ENCODE measurements at regions not wholly inside any gene's neighbourhood (a gene's known extent, or its start where the extent isn't known, plus 50 kb on each side); places are given as distances from the start of the nearest gene placed in this dataset.
A peak's percentile ranks its signal among the peaks of the same experiment; 100 is the strongest.

GRCh38 chr19:30630289-30631032 is 258.3 kb downstream of the ZNF536 start:
- H3K4me3 ChIP-seq (ENCODE audit: low read length) = no peak overlapping the region
- CTCF ChIA-PET = no interaction called here
- H3K36me3 Mint-ChIP-seq = no peaks in the 10 kb centered on the region

GRCh38 chr19:30629086-30629485 is 256.9 kb downstream of the ZNF536 start:
- DNase-seq = no peak
- Mint-ChIP-seq H3K27ac (no peak overlapping the region), H3K36me3 (no peaks in the 10 kb centered on the region), H3K4me3 (no peak overlapping the region), H3K9me3 (peaks cover 0 to 10% (median 5%) of the 10 kb centered on the region in 5 donors), H3K4me1 (no peaks in the 10 kb centered on the region), H3K27me3 (peaks cover 3% of the 10 kb centered on the region in 2 donors)
- Histone ChIP-seq H3K4me3 (ENCODE audit: low read length) (no peak overlapping the region), H3K27ac (ENCODE audit: low read depth, low read length) (no peak overlapping the region), H3K4me1 (ENCODE audit: insufficient read depth, low read length) (no peaks in the 10 kb centered on the region), H3K27me3 (ENCODE audit: insufficient read depth, low read length, poor library complexity, severe bottlenecking) (no peaks in the 10 kb centered on the region), H3K36me3 (ENCODE audit: insufficient read depth, low read length) (no peaks in the 10 kb centered on the region), H3K9me3 (ENCODE audit: low read length) (no peaks in the 10 kb centered on the region)
- ChIA-PET POLR2A (no interaction called here), CTCF (no interaction called here)

More at GRCh38 chr19:30630289-30631032, 258.3 kb downstream of the ZNF536 start:
- H3K27ac ChIP-seq (ENCODE audit: low read depth, low read length) = no peak overlapping the region
- DNase-seq = no peak
- no peaks in the 10 kb centered on the region for H3K4me1 Mint-ChIP-seq
- H3K4me3 Mint-ChIP-seq = no peak overlapping the region
- no peaks in the 10 kb centered on the region for H3K27me3 ChIP-seq (ENCODE audit: insufficient read depth, low read length, poor library complexity, severe bottlenecking)
- no peaks in the 10 kb centered on the region for H3K36me3 ChIP-seq (ENCODE audit: insufficient read depth, low read length)
- H3K9me3 ChIP-seq (ENCODE audit: low read length) = no peaks in the 10 kb centered on the region
- no peak overlapping the region for H3K27ac Mint-ChIP-seq
- peaks cover 0 to 3% of the 10 kb centered on the region in 2 donors for H3K27me3 Mint-ChIP-seq
- POLR2A ChIA-PET = no interaction called here
- H3K4me1 ChIP-seq (ENCODE audit: insufficient read depth, low read length) = no peaks in the 10 kb centered on the region
- H3K9me3 Mint-ChIP-seq = peaks cover 0 to 3% (median 0%) of the 10 kb centered on the region in 5 donors

- no peak for DNase-seq
- H3K4me3 ChIP-seq (ENCODE audit: low read length) = no peak overlapping the region
- no peaks in the 10 kb centered on the region for H3K36me3 Mint-ChIP-seq
- H3K4me1 Mint-ChIP-seq = no peaks in the 10 kb centered on the region
- POLR2A ChIA-PET = no interaction called here
- no peaks in the 10 kb centered on the region for H3K27me3 ChIP-seq (ENCODE audit: insufficient read depth, low read length, poor library complexity, severe bottlenecking)
- CTCF ChIA-PET = no interaction called here
- no peak overlapping the region for H3K27ac Mint-ChIP-seq
- no peak overlapping the region for H3K27ac ChIP-seq (ENCODE audit: low read depth, low read length)
- H3K4me3 Mint-ChIP-seq = no peak overlapping the region
- H3K9me3 Mint-ChIP-seq = peaks cover 6 to 22% (median 7%) of the 10 kb centered on the region in 5 donors
- peaks cover 3 to 9% of the 10 kb centered on the region in 2 donors for H3K27me3 Mint-ChIP-seq
- H3K36me3 ChIP-seq (ENCODE audit: insufficient read depth, low read length) = no peaks in the 10 kb centered on the region
- no peaks in the 10 kb centered on the region for H3K4me1 ChIP-seq (ENCODE audit: insufficient read depth, low read length)
- H3K9me3 ChIP-seq (ENCODE audit: low read length) = no peaks in the 10 kb centered on the region
Measured at GRCh38 chr19:30626626-30626966, 254.4 kb downstream of the ZNF536 start.

GRCh38 chr19:30625947-30626625 is 253.9 kb downstream of the ZNF536 start:
- ChIA-PET CTCF (no interaction called here), POLR2A (no interaction called here)
- H3K4me3 Mint-ChIP-seq = no peak overlapping the region
- no peaks in the 10 kb centered on the region for H3K27me3 ChIP-seq (ENCODE audit: insufficient read depth, low read length, poor library complexity, severe bottlenecking)
- no peak overlapping the region for H3K27ac ChIP-seq (ENCODE audit: low read depth, low read length)
- H3K9me3 Mint-ChIP-seq = peaks cover 6 to 22% (median 7%) of the 10 kb centered on the region in 5 donors
- peaks cover 3 to 9% of the 10 kb centered on the region in 2 donors for H3K27me3 Mint-ChIP-seq
- H3K4me1 ChIP-seq (ENCODE audit: insufficient read depth, low read length) = no peaks in the 10 kb centered on the region
- no peaks in the 10 kb centered on the region for H3K36me3 Mint-ChIP-seq
- no peak overlapping the region for H3K27ac Mint-ChIP-seq
- H3K9me3 ChIP-seq (ENCODE audit: low read length) = no peaks in the 10 kb centered on the region
- H3K4me1 Mint-ChIP-seq = no peaks in the 10 kb centered on the region
- H3K36me3 ChIP-seq (ENCODE audit: insufficient read depth, low read length) = no peaks in the 10 kb centered on the region
- H3K4me3 ChIP-seq (ENCODE audit: low read length) = no peak overlapping the region
- DNase-seq = no peak

GRCh38 chr19:30622276-30622675 is 250.1 kb downstream of the ZNF536 start:
- no peaks in the 10 kb centered on the region for H3K9me3 ChIP-seq (ENCODE audit: low read length)
- H3K36me3 ChIP-seq (ENCODE audit: insufficient read depth, low read length) = no peaks in the 10 kb centered on the region
- no peaks in the 10 kb centered on the region for H3K4me1 ChIP-seq (ENCODE audit: insufficient read depth, low read length)
- POLR2A ChIA-PET = no interaction called here
- Mint-ChIP-seq H3K4me1 (no peaks in the 10 kb centered on the region), H3K36me3 (no peaks in the 10 kb centered on the region), H3K27ac (no peak overlapping the region), H3K27me3 (peaks cover 13 to 19% of the 10 kb centered on the region in 2 donors), H3K9me3 (peaks cover 6 to 22% (median 7%) of the 10 kb centered on the region in 5 donors), H3K4me3 (no peak overlapping the region)
- H3K4me3 ChIP-seq (ENCODE audit: low read length) = no peak overlapping the region
- no peaks in the 10 kb centered on the region for H3K27me3 ChIP-seq (ENCODE audit: insufficient read depth, low read length, poor library complexity, severe bottlenecking)
- DNase-seq = no peak
- no peak overlapping the region for H3K27ac ChIP-seq (ENCODE audit: low read depth, low read length)
- CTCF ChIA-PET = interaction anchor here (0.7 kb wide), 1 partner anchor 31 kb away, joined by 3 read pairs; no protein-coding TSS in a partner anchor

GRCh38 chr19:30621326-30621920 is 249.2 kb downstream of the ZNF536 start:
- no peak overlapping the region for H3K27ac Mint-ChIP-seq

GRCh38 chr19:30620354-30620753 is 248.2 kb downstream of the ZNF536 start:
- Mint-ChIP-seq H3K4me1 (no peaks in the 10 kb centered on the region), H3K27me3 (peaks cover 12 to 19% of the 10 kb centered on the region in 2 donors), H3K4me3 (no peak overlapping the region), H3K27ac (no peak overlapping the region), H3K36me3 (no peaks in the 10 kb centered on the region), H3K9me3 (peaks cover 6 to 22% (median 7%) of the 10 kb centered on the region in 5 donors)
- Histone ChIP-seq H3K9me3 (ENCODE audit: low read length) (no peaks in the 10 kb centered on the region), H3K36me3 (ENCODE audit: insufficient read depth, low read length) (no peaks in the 10 kb centered on the region), H3K27ac (ENCODE audit: low read depth, low read length) (no peak overlapping the region), H3K4me1 (ENCODE audit: insufficient read depth, low read length) (no peaks in the 10 kb centered on the region), H3K4me3 (ENCODE audit: low read length) (no peak overlapping the region), H3K27me3 (ENCODE audit: insufficient read depth, low read length, poor library complexity, severe bottlenecking) (no peaks in the 10 kb centered on the region)
- CTCF ChIA-PET = no interaction called here
- no peak for DNase-seq
- POLR2A ChIA-PET = no interaction called here

More at GRCh38 chr19:30621326-30621920, 249.2 kb downstream of the ZNF536 start:
- ChIA-PET CTCF (interaction anchor here (0.7 kb wide), 1 partner anchor 30 kb away, joined by 3 read pairs; no protein-coding TSS in a partner anchor), POLR2A (no interaction called here)
- Histone ChIP-seq H3K36me3 (ENCODE audit: insufficient read depth, low read length) (no peaks in the 10 kb centered on the region), H3K4me1 (ENCODE audit: insufficient read depth, low read length) (no peaks in the 10 kb centered on the region), H3K4me3 (ENCODE audit: low read length) (no peak overlapping the region), H3K27ac (ENCODE audit: low read depth, low read length) (no peak overlapping the region), H3K9me3 (ENCODE audit: low read length) (no peaks in the 10 kb centered on the region), H3K27me3 (ENCODE audit: insufficient read depth, low read length, poor library complexity, severe bottlenecking) (no peaks in the 10 kb centered on the region)
- Mint-ChIP-seq H3K36me3 (no peaks in the 10 kb centered on the region), H3K27me3 (peaks cover 12 to 19% of the 10 kb centered on the region in 2 donors), H3K4me1 (no peaks in the 10 kb centered on the region), H3K4me3 (no peak overlapping the region), H3K9me3 (peaks cover 4 to 22% (median 7%) of the 10 kb centered on the region in 5 donors)
- DNase-seq = no peak

- H3K36me3 Mint-ChIP-seq = no peaks in the 10 kb centered on the region
- Histone ChIP-seq H3K36me3 (ENCODE audit: insufficient read depth, low read length) (no peaks in the 10 kb centered on the region), H3K27ac (ENCODE audit: low read depth, low read length) (no peak overlapping the region), H3K9me3 (ENCODE audit: low read length) (no peaks in the 10 kb centered on the region), H3K27me3 (ENCODE audit: insufficient read depth, low read length, poor library complexity, severe bottlenecking) (no peaks in the 10 kb centered on the region), H3K4me3 (ENCODE audit: low read length) (no peak overlapping the region), H3K4me1 (ENCODE audit: insufficient read depth, low read length) (no peaks in the 10 kb centered on the region)
- no peaks in the 10 kb centered on the region for H3K4me1 Mint-ChIP-seq
- no peak for DNase-seq
- CTCF ChIA-PET = no interaction called here
- POLR2A ChIA-PET = no interaction called here
- peak overlapping the region in 1 of 8 donors; percentile 21 for H3K27ac Mint-ChIP-seq
- H3K27me3 Mint-ChIP-seq = peaks cover 0 to 2% of the 10 kb centered on the region in 2 donors
- no peak overlapping the region for H3K4me3 Mint-ChIP-seq
- H3K9me3 Mint-ChIP-seq = no peaks in the 10 kb centered on the region
Measured at GRCh38 chr19:30609656-30610270, 237.6 kb downstream of the ZNF536 start.

All from CD8-positive, alpha-beta memory T cell (primary cell).